ENCODE measurements at regions not wholly inside any gene's neighbourhood (a gene's known extent, or its start where the extent isn't known, plus 50 kb on each side); places are given as distances from the start of the nearest gene placed in this dataset.

- H3K4me1 ChIP-seq (ENCODE audit: insufficient read depth): no peaks in the 10 kb centered on the region
- no peak overlapping the region for H3K4me3 ChIP-seq (ENCODE audit: low read depth, low read length)
- H3K36me3 ChIP-seq (ENCODE audit: insufficient read depth): no peaks in the 10 kb centered on the region
- no peak overlapping the region for H3K27ac ChIP-seq (ENCODE audit: low read depth)
- no peak for DNase-seq (ENCODE audit: extremely low spot score)
- 96% methylated on average over 2 of the region's 2 CpGs for WGBS
Observed at GRCh38 chr3:176206809-176207208, 990.5 kb downstream of the TBL1XR1 start.

- whole genome bisulfite sequencing: 75% methylated on average over 2 of the region's 2 CpGs
- Histone ChIP-seq H3K4me3 (ENCODE audit: low read depth, low read length) (no peak overlapping the region), H3K4me1 (ENCODE audit: insufficient read depth) (no peaks in the 10 kb centered on the region), H3K27ac (ENCODE audit: low read depth) (no peak overlapping the region), H3K36me3 (ENCODE audit: insufficient read depth) (no peaks in the 10 kb centered on the region)
- DNase-seq (ENCODE audit: extremely low spot score): no peak
Observed at GRCh38 chr3:176202652-176203051, 994.6 kb downstream of the TBL1XR1 start.

DNA sequence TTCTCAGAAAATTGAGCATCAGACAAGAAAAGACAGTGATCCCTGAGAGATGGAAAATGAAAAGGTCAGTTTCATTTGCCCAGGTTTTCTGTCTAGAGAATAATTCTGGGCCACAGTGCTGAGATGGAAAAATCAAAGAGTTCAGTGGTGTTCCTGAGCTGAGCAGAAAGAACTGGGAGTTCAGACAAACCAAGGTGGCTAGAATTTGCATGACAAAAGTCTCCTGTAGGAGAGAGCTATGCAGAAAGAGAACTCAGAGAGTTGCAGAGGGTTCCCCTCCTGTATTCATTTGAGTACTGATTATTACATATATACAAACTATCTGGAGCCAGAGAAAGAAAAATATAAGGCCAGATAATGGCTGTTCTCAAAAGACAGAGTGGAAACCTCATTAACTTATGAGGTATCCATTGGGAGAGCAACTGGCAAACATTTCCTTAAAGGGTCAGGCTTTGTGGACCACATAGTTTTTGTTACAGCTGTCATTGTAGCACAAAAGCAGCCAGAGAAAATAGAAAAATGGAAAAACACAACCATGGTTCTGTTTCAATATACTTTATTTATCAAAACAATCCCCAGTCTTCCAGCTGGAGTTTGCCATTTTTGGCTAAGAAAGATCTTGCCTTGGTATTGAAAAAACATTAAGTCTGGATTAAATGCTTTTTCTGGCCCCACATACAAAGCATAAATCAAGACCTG is 1004.1 kb downstream of the TBL1XR1 start:
- DNase-seq (ENCODE audit: extremely low spot score): peak; percentile 31
- no peak overlapping the region for H3K4me3 ChIP-seq (ENCODE audit: low read depth, low read length)
- no peak overlapping the region for H3K27ac ChIP-seq (ENCODE audit: low read depth)
- no peaks in the 10 kb centered on the region for H3K36me3 ChIP-seq (ENCODE audit: insufficient read depth)
- no peaks in the 10 kb centered on the region for H3K4me1 ChIP-seq (ENCODE audit: insufficient read depth)

DNA sequence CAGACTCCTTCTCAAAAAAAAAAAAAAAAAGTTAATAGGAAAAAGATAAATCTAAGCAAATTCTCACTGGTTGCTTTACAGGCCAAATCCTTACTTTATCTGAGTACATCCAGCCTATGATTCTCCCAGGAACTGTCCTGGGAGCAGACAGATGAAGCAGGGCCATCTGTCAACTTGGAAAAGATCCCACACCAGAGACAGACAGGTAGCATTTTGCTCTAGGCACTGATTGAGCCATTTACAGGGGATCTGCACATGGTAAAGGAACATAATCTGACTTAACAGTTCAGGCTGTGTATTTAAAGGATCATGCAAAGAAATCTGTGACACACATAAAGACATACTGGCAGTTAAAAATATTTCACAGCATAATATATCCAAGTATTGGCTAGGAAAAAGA is 1006.5 kb downstream of the TBL1XR1 start:
- Histone ChIP-seq H3K27ac (ENCODE audit: low read depth) (no peak overlapping the region), H3K36me3 (ENCODE audit: insufficient read depth) (no peaks in the 10 kb centered on the region), H3K4me1 (ENCODE audit: insufficient read depth) (no peaks in the 10 kb centered on the region), H3K4me3 (ENCODE audit: low read depth, low read length) (no peak overlapping the region)
- DNase-seq (ENCODE audit: extremely low spot score): no peak

- 0% methylated on average over 1 of the region's 1 CpG for WGBS
- no peaks in the 10 kb centered on the region for H3K36me3 ChIP-seq (ENCODE audit: insufficient read depth)
- no peak for DNase-seq (ENCODE audit: extremely low spot score)
- H3K4me1 ChIP-seq (ENCODE audit: insufficient read depth): no peaks in the 10 kb centered on the region
- H3K27ac ChIP-seq (ENCODE audit: low read depth): no peak overlapping the region
- H3K4me3 ChIP-seq (ENCODE audit: low read depth, low read length): no peak overlapping the region
Observed at GRCh38 chr3:176183181-176183580, 1014.1 kb downstream of the TBL1XR1 start.

DNA sequence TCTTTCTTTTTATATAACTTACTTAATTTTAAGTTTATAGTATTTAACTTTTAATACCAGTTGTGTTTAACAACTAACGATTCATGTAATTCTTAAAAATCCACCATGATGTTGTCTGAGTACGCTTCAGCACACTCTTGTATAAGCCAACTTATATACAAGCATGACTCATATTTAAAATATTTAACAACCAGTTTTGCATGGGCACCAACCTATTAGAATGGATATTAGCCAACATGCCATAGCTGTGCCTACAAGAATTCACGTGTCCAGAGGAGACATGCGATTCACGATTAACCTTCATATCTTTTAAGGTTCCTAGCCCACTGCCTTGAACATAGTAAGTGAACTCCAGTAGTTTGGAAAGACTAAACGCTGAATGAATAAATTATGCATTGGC is 1023.2 kb downstream of the TBL1XR1 start:
- 95% methylated on average over 6 of the region's 6 CpGs for WGBS
- no peaks in the 10 kb centered on the region for H3K36me3 ChIP-seq (ENCODE audit: insufficient read depth)
- no peaks in the 10 kb centered on the region for H3K4me1 ChIP-seq (ENCODE audit: insufficient read depth)
- no peak overlapping the region for H3K4me3 ChIP-seq (ENCODE audit: low read depth, low read length)
- DNase-seq (ENCODE audit: extremely low spot score): no peak
- no peak overlapping the region for H3K27ac ChIP-seq (ENCODE audit: low read depth)

- Histone ChIP-seq H3K27ac (ENCODE audit: low read depth) (no peak overlapping the region), H3K4me3 (ENCODE audit: low read depth, low read length) (no peak overlapping the region), H3K36me3 (ENCODE audit: insufficient read depth) (no peaks in the 10 kb centered on the region), H3K4me1 (ENCODE audit: insufficient read depth) (no peaks in the 10 kb centered on the region)
- 100% methylated on average over 1 of the region's 1 CpG for WGBS
- DNase-seq (ENCODE audit: extremely low spot score): no peak
Observed at GRCh38 chr3:176172492-176172891, 1024.8 kb downstream of the TBL1XR1 start.

DNA sequence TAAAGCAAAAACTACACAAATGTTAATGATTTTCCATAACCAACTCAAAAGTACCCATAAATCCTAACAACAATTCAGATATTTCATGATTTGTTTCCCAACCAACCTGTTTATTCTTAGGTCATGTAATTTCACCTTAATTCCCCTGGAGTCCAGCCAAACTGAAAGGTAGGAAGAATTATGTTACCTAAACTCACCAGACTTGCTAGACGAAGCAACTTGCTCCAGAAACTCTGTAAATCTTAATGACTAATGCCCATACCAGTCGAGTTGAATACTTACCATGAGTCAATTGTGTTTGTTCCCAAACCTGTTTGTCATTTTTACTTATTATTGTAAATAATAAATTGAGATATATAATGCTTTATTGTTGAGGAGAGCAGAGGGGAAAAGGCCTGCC is 1030.0 kb downstream of the TBL1XR1 start:
- WGBS: 69% methylated on average over 2 of the region's 2 CpGs
- no peak overlapping the region for H3K27ac ChIP-seq (ENCODE audit: low read depth)
- H3K36me3 ChIP-seq (ENCODE audit: insufficient read depth): no peaks in the 10 kb centered on the region
- H3K4me1 ChIP-seq (ENCODE audit: insufficient read depth): no peaks in the 10 kb centered on the region
- H3K4me3 ChIP-seq (ENCODE audit: low read depth, low read length): no peak overlapping the region
- DNase-seq (ENCODE audit: extremely low spot score): peak; percentile 71

GRCh38 chr3:176160997-176161396 is 1036.3 kb downstream of the TBL1XR1 start:
- DNase-seq (ENCODE audit: extremely low spot score): no peak
- Histone ChIP-seq H3K4me3 (ENCODE audit: low read depth, low read length) (no peak overlapping the region), H3K4me1 (ENCODE audit: insufficient read depth) (no peaks in the 10 kb centered on the region), H3K36me3 (ENCODE audit: insufficient read depth) (no peaks in the 10 kb centered on the region), H3K27ac (ENCODE audit: low read depth) (no peak overlapping the region)

GRCh38 chr3:176159796-176160195 is 1037.5 kb downstream of the TBL1XR1 start:
- 67% methylated on average over 2 of the region's 2 CpGs for whole genome bisulfite sequencing
- H3K27ac ChIP-seq (ENCODE audit: low read depth): no peak overlapping the region
- DNase-seq (ENCODE audit: extremely low spot score): no peak
- no peaks in the 10 kb centered on the region for H3K36me3 ChIP-seq (ENCODE audit: insufficient read depth)
- no peaks in the 10 kb centered on the region for H3K4me1 ChIP-seq (ENCODE audit: insufficient read depth)
- no peak overlapping the region for H3K4me3 ChIP-seq (ENCODE audit: low read depth, low read length)

GRCh38 chr3:176155012-176155411 is 1042.3 kb downstream of the TBL1XR1 start:
- Histone ChIP-seq H3K27ac (ENCODE audit: low read depth) (no peak overlapping the region), H3K4me3 (ENCODE audit: low read depth, low read length) (no peak overlapping the region), H3K4me1 (ENCODE audit: insufficient read depth) (no peaks in the 10 kb centered on the region), H3K36me3 (ENCODE audit: insufficient read depth) (no peaks in the 10 kb centered on the region)
- DNase-seq (ENCODE audit: extremely low spot score): no peak
- WGBS: 89% methylated on average over 6 of the region's 6 CpGs

GRCh38 chr3:176149567-176149966 is 1047.7 kb downstream of the TBL1XR1 start:
- Histone ChIP-seq H3K4me1 (ENCODE audit: insufficient read depth) (no peaks in the 10 kb centered on the region), H3K27ac (ENCODE audit: low read depth) (no peak overlapping the region), H3K4me3 (ENCODE audit: low read depth, low read length) (no peak overlapping the region), H3K36me3 (ENCODE audit: insufficient read depth) (no peaks in the 10 kb centered on the region)
- DNase-seq (ENCODE audit: extremely low spot score): no peak

- 72% methylated on average over 1 of the region's 1 CpG for WGBS
Observed at GRCh38 chr3:176147251-176147650, 1050.0 kb downstream of the TBL1XR1 start.

GRCh38 chr3:176141837-176142236 is 1055.4 kb downstream of the TBL1XR1 start:
- no peak for DNase-seq (ENCODE audit: extremely low spot score)
- Histone ChIP-seq H3K4me1 (ENCODE audit: insufficient read depth) (no peaks in the 10 kb centered on the region), H3K36me3 (ENCODE audit: insufficient read depth) (no peaks in the 10 kb centered on the region), H3K4me3 (ENCODE audit: low read depth, low read length) (no peak overlapping the region), H3K27ac (ENCODE audit: low read depth) (no peak overlapping the region)
- WGBS: 89% methylated on average over 1 of the region's 1 CpG

More at GRCh38 chr3:176147251-176147650, 1050.0 kb downstream of the TBL1XR1 start:
- H3K4me1 ChIP-seq (ENCODE audit: insufficient read depth): no peaks in the 10 kb centered on the region
- no peak overlapping the region for H3K4me3 ChIP-seq (ENCODE audit: low read depth, low read length)
- H3K36me3 ChIP-seq (ENCODE audit: insufficient read depth): no peaks in the 10 kb centered on the region
- no peak overlapping the region for H3K27ac ChIP-seq (ENCODE audit: low read depth)
- no peak for DNase-seq (ENCODE audit: extremely low spot score)

DNA sequence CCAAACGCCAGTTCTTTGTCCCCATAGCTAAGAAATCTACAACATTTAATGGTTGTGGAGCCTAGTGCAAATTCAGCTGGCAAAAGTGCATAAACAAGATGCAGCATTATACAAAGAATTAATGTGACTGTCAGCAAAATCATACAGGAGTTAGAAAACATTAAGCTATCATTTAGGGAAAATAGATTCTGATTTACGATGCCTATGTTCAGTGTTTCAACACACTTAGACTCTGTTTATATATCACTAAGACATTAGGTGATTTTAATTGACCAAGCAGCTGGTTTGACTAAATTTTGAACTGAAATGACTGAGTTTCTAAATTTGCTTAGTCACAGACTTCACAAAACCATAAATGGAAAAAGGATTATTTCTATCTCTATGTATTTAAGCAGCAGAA is 1076.8 kb downstream of the TBL1XR1 start:
- no peak overlapping the region for H3K27ac ChIP-seq (ENCODE audit: low read depth)
- DNase-seq (ENCODE audit: extremely low spot score): no peak
- no peaks in the 10 kb centered on the region for H3K4me1 ChIP-seq (ENCODE audit: insufficient read depth)
- H3K4me3 ChIP-seq (ENCODE audit: low read depth, low read length): no peak overlapping the region
- 46% methylated on average over 2 of the region's 2 CpGs for WGBS
- no peaks in the 10 kb centered on the region for H3K36me3 ChIP-seq (ENCODE audit: insufficient read depth)
